OCI-LY1 (cell line): ENCODE measurements at regions not wholly inside any gene's neighbourhood (a gene's known extent, or its start where the extent isn't known, plus 50 kb on each side); places are given as distances from the start of the nearest gene placed in this dataset.

Experiments
- H2AFZ ChIP-seq: fragments of 200-600 bp; sonication (generic), shearing (Covaris generic); 2 replicates; pipeline ENCODE4 v1.6.0; 2014; ENCODE audit warnings: antibody characterized with exemption, mild to moderate bottlenecking, low read length
- H3F3A ChIP-seq: fragments of 200-600 bp; sonication (generic), shearing (Covaris generic); 2 replicates; pipeline ENCODE4 v1.6.0; 2014; ENCODE audit warnings: mild to moderate bottlenecking, antibody characterized with exemption, low read length, moderate library complexity; ENCODE audit not compliant: insufficient read depth
- H3K27ac ChIP-seq: fragments of 200-600 bp; sonication (generic); 2 replicates; pipeline ENCODE4 v1.5.1; 2014; ENCODE audit warnings: low read length, mixed run types, mild to moderate bottlenecking, low read depth; ENCODE audit not compliant: poor library complexity, severe bottlenecking
- H3K27me3 ChIP-seq: fragments of 200-600 bp; sonication (generic); 2 replicates; pipeline ENCODE4 v1.6.0; 2014; ENCODE audit warnings: antibody characterized with exemption, mild to moderate bottlenecking, low read length, moderate library complexity; ENCODE audit not compliant: insufficient read depth
- H3K36me3 ChIP-seq: fragments of 200-600 bp; sonication (generic); 2 replicates; pipeline ENCODE4 v1.6.1; 2014; ENCODE audit warnings: mild to moderate bottlenecking, antibody characterized with exemption, low read length, moderate library complexity, mixed read lengths; ENCODE audit not compliant: insufficient read depth
- H3K4me1 ChIP-seq: fragments of 200-600 bp; sonication (generic); 2 replicates; pipeline ENCODE4 v1.5.1; 2014; ENCODE audit warnings: mild to moderate bottlenecking, low read length, moderate library complexity; ENCODE audit not compliant: insufficient read depth, severe bottlenecking
- H3K4me2 ChIP-seq: fragments of 200-600 bp; sonication (generic), shearing (Covaris generic); 2 replicates; pipeline ENCODE4 v1.6.1; 2014; ENCODE audit warnings: low read length
- H3K4me3 ChIP-seq: fragments of 200-600 bp; sonication (generic); 2 replicates; pipeline ENCODE4 v1.5.1; 2014; ENCODE audit warnings: low read length, low read depth, mild to moderate bottlenecking, mixed read lengths; ENCODE audit not compliant: poor library complexity, severe bottlenecking
- H3K79me2 ChIP-seq: fragments of 200-600 bp; shearing (Covaris generic); 2 replicates; pipeline ENCODE4 v1.6.1; 2016; ENCODE audit warnings: mixed run types, low read length, mixed read lengths; ENCODE audit not compliant: insufficient read depth
- H3K9ac ChIP-seq: fragments of 200-600 bp; sonication (generic), shearing (Covaris generic); 2 replicates; pipeline ENCODE4 v1.6.1; 2014; ENCODE audit warnings: mild to moderate bottlenecking, low read length, mixed read lengths
- H3K9me2 ChIP-seq: fragments of 200-600 bp; sonication (generic), shearing (Covaris generic); 2 replicates; pipeline ENCODE4 v1.6.1; 2014; ENCODE audit warnings: low read depth, mild to moderate bottlenecking, low read length, mixed read lengths
- H3K9me3 ChIP-seq: fragments of 200-600 bp; shearing (Covaris generic); 2 replicates; pipeline ENCODE4 v1.6.1; 2014; ENCODE audit warnings: low read length, mixed read lengths
- H4K20me1 ChIP-seq: fragments of 200-600 bp; sonication (generic), shearing (Covaris generic); 2 replicates; pipeline ENCODE4 v1.6.0; 2016; ENCODE audit warnings: mild to moderate bottlenecking, low read length; ENCODE audit not compliant: insufficient read depth
- CTCF ChIP-seq: fragments of 200-600 bp; sonication (generic), shearing (Covaris generic); IDR thresholded peaks from 2 replicates; pipeline ENCODE4 v1.5.1; 2017; ENCODE audit warnings: mild to moderate bottlenecking, antibody characterized with exemption, low read length, moderate library complexity, mixed read lengths
- EZH2 ChIP-seq: fragments of 200-600 bp; sonication (generic), shearing (Covaris generic); IDR thresholded peaks from 2 replicates; pipeline ENCODE4 v1.8.0; 2017; ENCODE audit warnings: borderline replicate concordance, mixed run types, mild to moderate bottlenecking, antibody characterized with exemption, low read length, moderate library complexity, mixed read lengths

DNA sequence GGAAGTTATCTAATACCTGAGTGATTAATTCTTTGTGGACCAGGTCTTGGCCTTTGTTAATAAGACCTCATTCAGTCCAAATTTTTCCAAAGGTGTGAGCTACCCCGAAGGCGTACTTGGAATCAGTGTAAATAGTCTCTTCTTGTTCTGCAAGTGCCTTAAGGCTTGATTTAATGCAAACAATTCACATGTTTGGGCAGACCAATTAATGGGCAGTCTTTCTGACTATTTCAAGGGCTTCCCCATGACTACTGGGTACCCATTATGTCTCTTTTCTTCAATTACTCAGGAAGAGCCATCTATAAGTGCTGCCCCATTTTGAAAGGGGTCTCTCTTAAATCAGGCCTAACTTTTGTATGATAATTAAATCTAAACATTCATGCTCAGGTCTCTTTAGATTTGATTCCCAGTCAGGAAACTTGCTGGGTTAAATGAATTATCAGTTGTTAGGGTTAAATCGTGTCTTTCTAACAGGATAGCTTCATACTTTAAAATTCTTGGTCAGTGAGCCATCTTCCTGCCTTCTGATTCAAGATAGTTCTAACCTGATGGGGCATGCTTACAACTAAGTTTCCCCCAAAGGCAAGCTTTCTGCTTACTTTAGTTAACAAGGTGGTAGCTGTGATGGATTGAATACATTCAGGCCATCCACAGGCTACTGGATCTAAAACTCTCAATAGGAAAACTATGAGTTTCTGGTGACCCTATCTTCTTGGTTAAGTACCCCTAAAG, 179.6 kb downstream of the CCNG2 start:
- TF ChIP-seq EZH2 (no peak), CTCF (no peak)
- H3K36me3 ChIP-seq, result no peaks in the 10 kb centered on the region
- H3K27ac ChIP-seq, result no peak overlapping the region
- H3K79me2 ChIP-seq, result no peaks in the 10 kb centered on the region
- no peak overlapping the region for H2AFZ ChIP-seq
- no peak overlapping the region for H3K9ac ChIP-seq
- no peaks in the 10 kb centered on the region for H3F3A ChIP-seq
- H3K4me1 ChIP-seq, result no peaks in the 10 kb centered on the region
- H3K9me2 ChIP-seq, result no peaks in the 10 kb centered on the region
- H3K4me2 ChIP-seq, result no peak overlapping the region
- no peak overlapping the region for H3K4me3 ChIP-seq
- H3K27me3 ChIP-seq, result no peaks in the 10 kb centered on the region
- no peaks in the 10 kb centered on the region for H4K20me1 ChIP-seq
- H3K9me3 ChIP-seq, result peaks cover 12% of the 10 kb centered on the region; the same call in 1 of the 2 replicates

DNA sequence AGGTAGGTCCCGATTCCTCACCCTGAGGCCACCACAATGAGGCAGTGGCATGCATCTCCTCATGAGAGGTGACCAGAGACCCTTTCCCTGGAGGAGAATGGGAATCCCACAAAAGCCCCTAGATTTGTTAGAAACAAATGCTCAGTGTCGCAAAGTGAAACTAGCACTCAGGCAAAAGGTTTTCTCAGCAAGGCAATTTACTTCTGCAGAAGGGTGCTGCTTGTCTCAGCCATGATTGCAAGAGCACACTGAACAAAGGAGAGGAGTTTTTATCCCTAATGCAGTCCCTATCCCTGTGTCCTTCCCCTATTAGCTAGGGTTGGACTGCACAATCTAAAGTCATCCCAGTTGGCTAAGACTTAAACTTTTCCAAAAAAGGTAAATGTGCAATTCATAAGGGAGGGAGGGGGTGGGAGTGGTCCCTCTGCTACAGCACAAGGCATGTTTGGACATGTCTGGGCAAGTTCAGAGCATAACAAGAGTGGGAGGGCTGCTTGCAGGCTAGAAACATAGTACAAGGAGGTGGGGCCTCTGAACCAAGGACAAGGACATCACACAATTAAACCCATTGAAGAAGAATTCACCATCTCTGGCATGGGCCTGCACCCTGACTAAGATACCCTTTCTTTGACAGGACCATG, 185.3 kb downstream of the CCNG2 start:
- no peak overlapping the region for H2AFZ ChIP-seq
- no peaks in the 10 kb centered on the region for H3K36me3 ChIP-seq
- no peaks in the 10 kb centered on the region for H3K79me2 ChIP-seq
- no peak overlapping the region for H3K27ac ChIP-seq
- H3K9me2 ChIP-seq, result no peaks in the 10 kb centered on the region
- no peaks in the 10 kb centered on the region for H3K27me3 ChIP-seq
- H4K20me1 ChIP-seq, result no peaks in the 10 kb centered on the region
- H3F3A ChIP-seq, result no peaks in the 10 kb centered on the region
- H3K4me3 ChIP-seq, result no peak overlapping the region
- no peaks in the 10 kb centered on the region for H3K4me1 ChIP-seq
- H3K4me2 ChIP-seq, result no peak overlapping the region
- H3K9me3 ChIP-seq, result no peaks in the 10 kb centered on the region
- H3K9ac ChIP-seq, result no peak overlapping the region
- TF ChIP-seq CTCF, result no peak
- TF ChIP-seq EZH2, result no peak

- no peak for TF ChIP-seq EZH2
- TF ChIP-seq CTCF, result no peak
- no peaks in the 10 kb centered on the region for H3K36me3 ChIP-seq
- H3K9me2 ChIP-seq, result no peaks in the 10 kb centered on the region
- H3K27me3 ChIP-seq, result no peaks in the 10 kb centered on the region
- no peak overlapping the region for H3K4me2 ChIP-seq
- H3K4me1 ChIP-seq, result no peaks in the 10 kb centered on the region
- H4K20me1 ChIP-seq, result no peaks in the 10 kb centered on the region
- no peak overlapping the region for H3K27ac ChIP-seq
- H3K9ac ChIP-seq, result no peak overlapping the region
- no peaks in the 10 kb centered on the region for H3K79me2 ChIP-seq
- H3F3A ChIP-seq, result no peaks in the 10 kb centered on the region
- H3K4me3 ChIP-seq, result no peak overlapping the region
- no peaks in the 10 kb centered on the region for H3K9me3 ChIP-seq
- H2AFZ ChIP-seq, result no peak overlapping the region
These were observed 187.0 kb downstream of the CCNG2 start for GRCh38 chr4:77344001-77344400.
